H1 (cell line): ENCODE measurements at regions not wholly inside any gene's neighbourhood (a gene's known extent, or its start where the extent isn't known, plus 50 kb on each side); places are given as distances from the start of the nearest gene placed in this dataset.

Experiments used
- CTCF ChIA-PET: fragments of 300-600 bp; sonication (Branson Sonifier 250); formaldehyde crosslinking; loops from one replicate; lab custom pipeline; 2021; ENCODE audit not compliant: partially characterized antibody; lab: Charles Lee
- POLR2A ChIA-PET: fragments of 300-600 bp; sonication (Branson Sonifier 250); formaldehyde crosslinking; loops from one replicate; lab custom pipeline; 2021; ENCODE audit warnings: inconsistent platforms; ENCODE audit not compliant: partially characterized antibody; lab: Charles Lee
- DNase-seq, 2 experiments: peaks; one replicate each; pipeline versions ENCODE4 v3.0.0 to v3.0.0-alpha.2; 2010 to 2022; ENCODE audit warnings: low spot score in 2 of 2, low read depth in 1 of 2, mixed read lengths in 1 of 2
- FAIRE-seq: peaks from 2 replicates; lab custom pipeline; 2011; peaks lifted over from hg19 to GRCh38; lab: Jason Lieb, UNC
- H2AFZ ChIP-seq: 2 replicates; pipeline ENCODE4 v1.8.1; 2012; ENCODE audit warnings: low read length, inconsistent platforms
- H2AK5ac ChIP-seq: 2 replicates; pipeline ENCODE4 v1.6.1; 2013; ENCODE audit warnings: low read depth, low read length
- H2BK120ac ChIP-seq: replicated peaks from 2 replicates; pipeline ENCODE3; 2013; ENCODE audit warnings: low read depth, low read length, inconsistent platforms
- H2BK12ac ChIP-seq: 2 replicates; pipeline ENCODE4 v1.6.1; 2013; ENCODE audit warnings: low read depth, low read length
- H2BK15ac ChIP-seq: 2 replicates; pipeline ENCODE4 v1.6.1; 2013; ENCODE audit warnings: low read length
- H2BK20ac ChIP-seq: 2 replicates; pipeline ENCODE4 v1.6.1; 2013; ENCODE audit warnings: low read length
- H2BK5ac ChIP-seq: 2 replicates; pipeline ENCODE4 v1.6.1; 2013; ENCODE audit warnings: low read depth, low read length
- H3K14ac ChIP-seq: 2 replicates; pipeline ENCODE4 v1.6.1; 2013; ENCODE audit warnings: inconsistent platforms; ENCODE audit not compliant: insufficient read length
- H3K18ac ChIP-seq: 2 replicates; pipeline ENCODE4 v1.6.1; 2013; ENCODE audit warnings: low read length; ENCODE audit errors: extremely low read depth
- H3K23ac ChIP-seq: 2 replicates; pipeline ENCODE4 v1.6.1; 2013; ENCODE audit warnings: inconsistent platforms; ENCODE audit not compliant: insufficient read length
- H3K23me2 ChIP-seq: 2 replicates; pipeline ENCODE4 v1.6.1; 2013; ENCODE audit warnings: low read depth, low read length
- H3K27ac ChIP-seq: 2 replicates; pipeline ENCODE4 v1.6.1; 2011; ENCODE audit warnings: low read depth, low read length, inconsistent platforms
- H3K27me3 ChIP-seq, 4 experiments: replicated peaks in 1 of 4; 1 replicate in 1 of 4; 2 replicates in 3 of 4; pipeline versions ENCODE4 v1.6.1 to v1.8.1; 2011 to 2013; ENCODE audit warnings: low read length in 3 of 4, mild to moderate bottlenecking in 3 of 4, inconsistent platforms in 2 of 4, mixed read lengths in 2 of 4, moderate library complexity in 1 of 4; ENCODE audit not compliant: control insufficient read depth in 3 of 4, insufficient read depth in 3 of 4; ENCODE audit errors: extremely low read depth in 1 of 4
- H3K36me3 ChIP-seq, 4 experiments: 2 replicates each; pipeline versions ENCODE4 v1.6.1 to v1.8.1; 2011 to 2013; ENCODE audit warnings: mild to moderate bottlenecking in 4 of 4, low read length in 3 of 4, moderate library complexity in 2 of 4, control low read depth in 1 of 4, inconsistent platforms in 1 of 4; ENCODE audit not compliant: insufficient read depth in 4 of 4, control insufficient read depth in 2 of 4
- H3K4ac ChIP-seq: replicated peaks from 2 replicates; pipeline ENCODE3; 2013; ENCODE audit warnings: low read length, low read depth, mixed read lengths, inconsistent platforms; ENCODE audit not compliant: insufficient read length
- H3K4me1 ChIP-seq, 4 experiments: replicated peaks in 1 of 4; 1 replicate in 1 of 4; 2 replicates in 3 of 4; pipeline versions ENCODE4 v1.6.1 to v1.8.1; 2011 to 2013; ENCODE audit warnings: low read length in 3 of 4, inconsistent platforms in 2 of 4, mixed read lengths in 1 of 4; ENCODE audit not compliant: insufficient read depth in 4 of 4, control insufficient read depth in 3 of 4
- H3K4me2 ChIP-seq, 2 experiments: 2 replicates each; pipeline versions ENCODE4 v1.6.1 to v1.8.1; 2011 to 2013; ENCODE audit warnings: low read depth in 2 of 2, low read length in 2 of 2, control low read depth in 1 of 2, inconsistent platforms in 1 of 2, mild to moderate bottlenecking in 1 of 2; ENCODE audit not compliant: insufficient read depth in 1 of 2
- H3K4me3 ChIP-seq, 4 experiments: fragments of 200-600, 300-600 bp in 1 of 4; sonication (generic), shearing (Covaris generic), sonication (Bioruptor Twin) in 1 of 4; 2 replicates each; pipeline versions ENCODE4 v1.5.1 to v1.8.1; 2011 to 2016; ENCODE audit warnings: low read length in 4 of 4, low read depth in 3 of 4, control low read depth in 2 of 4, inconsistent platforms in 2 of 4, mild to moderate bottlenecking in 2 of 4, mixed read lengths in 1 of 4, moderate library complexity in 1 of 4; ENCODE audit not compliant: insufficient read depth in 2 of 4; ENCODE audit errors: extremely low read depth in 1 of 4
- H3K56ac ChIP-seq: replicated peaks from 2 replicates; pipeline ENCODE3; 2013; ENCODE audit warnings: low read depth, mild to moderate bottlenecking, mixed read lengths, low read length, inconsistent platforms; ENCODE audit not compliant: insufficient read length
- H3K79me1 ChIP-seq: 2 replicates; pipeline ENCODE4 v1.6.1; 2013; ENCODE audit warnings: low read depth, low read length, control low read depth
- H3K79me2 ChIP-seq, 2 experiments: 2 replicates each; pipeline versions ENCODE4 v1.6.1 to v1.8.1; 2012 to 2013; ENCODE audit warnings: low read length in 2 of 2, mild to moderate bottlenecking in 2 of 2, inconsistent platforms in 1 of 2; ENCODE audit not compliant: insufficient read depth in 2 of 2, control insufficient read depth in 1 of 2
- H3K9ac ChIP-seq, 4 experiments: replicated peaks in 1 of 4; 1 replicate in 1 of 4; 2 replicates in 3 of 4; pipeline versions ENCODE4 v1.6.1 to v1.8.1; 2011 to 2013; ENCODE audit warnings: low read depth in 3 of 4, low read length in 3 of 4, control low read depth in 2 of 4, mild to moderate bottlenecking in 2 of 4, moderate library complexity in 2 of 4, inconsistent platforms in 1 of 4; ENCODE audit errors: extremely low read depth in 1 of 4
- H3K9me3 ChIP-seq, 2 experiments: 2 replicates each; pipeline versions ENCODE4 v1.6.1 to v1.8.1; 2012 to 2013; ENCODE audit warnings: mild to moderate bottlenecking in 2 of 2, moderate library complexity in 2 of 2, control low read depth in 1 of 2, inconsistent platforms in 1 of 2, low read depth in 1 of 2, low read length in 1 of 2, mixed read lengths in 1 of 2; ENCODE audit not compliant: insufficient read depth in 2 of 2
- H4K20me1 ChIP-seq, 2 experiments: replicated peaks in 1 of 2; 2 replicates each; pipeline versions ENCODE3 to v1.8.1; 2011 to 2013; ENCODE audit warnings: inconsistent platforms in 2 of 2, low read length in 2 of 2, mild to moderate bottlenecking in 1 of 2; ENCODE audit not compliant: insufficient read depth in 2 of 2, control insufficient read depth in 1 of 2
- H4K5ac ChIP-seq: 2 replicates; pipeline ENCODE4 v1.6.1; 2013; ENCODE audit warnings: low read length, low read depth, mixed read lengths, inconsistent platforms; ENCODE audit not compliant: insufficient read length
- H4K8ac ChIP-seq: 2 replicates; pipeline ENCODE4 v1.8.0; 2013; ENCODE audit warnings: mild to moderate bottlenecking, moderate library complexity, low read length, inconsistent platforms; ENCODE audit not compliant: insufficient read depth; ENCODE audit errors: extremely low read depth
- H4K91ac ChIP-seq: replicated peaks from 2 replicates; pipeline ENCODE3; 2013; ENCODE audit warnings: low read length, mixed read lengths, inconsistent platforms; ENCODE audit not compliant: insufficient read length
- ATF3 ChIP-seq: IDR thresholded peaks from 2 replicates; pipeline ENCODE4 v1.6.1; 2011; ENCODE audit warnings: low read depth, mild to moderate bottlenecking, low read length; ENCODE audit not compliant: insufficient read depth
- BACH1 ChIP-seq: IDR thresholded peaks from 2 replicates; pipeline ENCODE4 v1.6.1; 2012; ENCODE audit warnings: low read length, improper control_type of control experiment
- CBX8 ChIP-seq: fragments of 300-800, 300-1000 bp; sonication (generic); IDR thresholded peaks from 2 replicates; pipeline ENCODE4 v1.7.1; 2016; ENCODE audit warnings: low read depth, low read length, borderline replicate concordance
- CREB1 ChIP-seq: IDR thresholded peaks from 2 replicates; pipeline ENCODE4 v1.6.1; 2012; ENCODE audit warnings: inconsistent platforms
- GABPA ChIP-seq: IDR thresholded peaks from 2 replicates; pipeline ENCODE4 v1.6.1; 2011; ENCODE audit warnings: mild to moderate bottlenecking, low read length, moderate library complexity, borderline replicate concordance; ENCODE audit not compliant: insufficient read depth
- HDAC2 ChIP-seq, 2 experiments: fragments of 300-600 bp in 1 of 2; sonication (generic) in 1 of 2; IDR thresholded peaks; 2 replicates each; pipeline ENCODE4 v1.6.1; 2011 to 2012; ENCODE audit warnings: low read depth in 2 of 2, low read length in 2 of 2, mild to moderate bottlenecking in 2 of 2, moderate library complexity in 2 of 2, borderline replicate concordance in 1 of 2, inconsistent platforms in 1 of 2
- JUND ChIP-seq: IDR thresholded peaks from 2 replicates; pipeline ENCODE4 v1.6.1; 2011; ENCODE audit warnings: mild to moderate bottlenecking, improper control_type of control experiment, low read length
- NRF1 ChIP-seq: IDR thresholded peaks from 2 replicates; pipeline ENCODE4 v1.6.1; 2011; ENCODE audit warnings: mild to moderate bottlenecking, low read depth, low read length, improper control_type of control experiment
- PHF8 ChIP-seq: fragments of 200-600 bp; sonication (generic); conservative IDR thresholded peaks from 2 replicates; pipeline ENCODE4 v1.7.1; 2012; ENCODE audit warnings: low read depth, mild to moderate bottlenecking, inconsistent platforms, low read length, moderate library complexity
- POU5F1 ChIP-seq: IDR thresholded peaks from 2 replicates; pipeline ENCODE4 v1.6.1; 2011; ENCODE audit warnings: low read depth, mild to moderate bottlenecking, low read length, moderate library complexity
- RAD21 ChIP-seq, 2 experiments: IDR thresholded peaks in 1 of 2; conservative IDR thresholded peaks in 1 of 2; 2 replicates each; pipeline ENCODE4 v1.6.1; 2011; ENCODE audit warnings: low read depth in 2 of 2, low read length in 2 of 2, improper control_type of control experiment in 1 of 2, inconsistent platforms in 1 of 2, mild to moderate bottlenecking in 1 of 2, moderate library complexity in 1 of 2
- SP1 ChIP-seq: IDR thresholded peaks from 2 replicates; pipeline ENCODE4 v1.6.1; 2011; ENCODE audit warnings: low read depth, low read length
- SP2 ChIP-seq: IDR thresholded peaks from 2 replicates; pipeline ENCODE4 v1.6.1; 2012; ENCODE audit warnings: mild to moderate bottlenecking, low read length, inconsistent platforms
- SP4 ChIP-seq: IDR thresholded peaks from 2 replicates; pipeline ENCODE4 v1.6.1; 2012; ENCODE audit warnings: low read length, inconsistent platforms
- TEAD4 ChIP-seq: IDR thresholded peaks from 2 replicates; pipeline ENCODE4 v1.6.1; 2012; ENCODE audit warnings: low read depth, low read length, inconsistent platforms, mixed read lengths
- WGBS, 2 experiments: shearing (Covaris generic) in 1 of 2; methylation state at CpG; one replicate each; pipeline versions ENCODE4 v1.1.6 to v1.1.7; 2013 to 2015; ENCODE audit warnings: low lambda C conversion rate in 2 of 2, mixed read lengths in 2 of 2, inconsistent platforms in 1 of 2, low coverage in 1 of 2, missing lambda C conversion rate in 1 of 2; ENCODE audit not compliant: insufficient replicate concordance in 2 of 2, insufficient coverage in 1 of 2, insufficient read length in 1 of 2; ENCODE audit errors: extremely low coverage in 1 of 2, missing lambda C conversion rate in 1 of 2; 5-methylcytosine and 5-hydroxymethylcytosine counted together

DNA sequence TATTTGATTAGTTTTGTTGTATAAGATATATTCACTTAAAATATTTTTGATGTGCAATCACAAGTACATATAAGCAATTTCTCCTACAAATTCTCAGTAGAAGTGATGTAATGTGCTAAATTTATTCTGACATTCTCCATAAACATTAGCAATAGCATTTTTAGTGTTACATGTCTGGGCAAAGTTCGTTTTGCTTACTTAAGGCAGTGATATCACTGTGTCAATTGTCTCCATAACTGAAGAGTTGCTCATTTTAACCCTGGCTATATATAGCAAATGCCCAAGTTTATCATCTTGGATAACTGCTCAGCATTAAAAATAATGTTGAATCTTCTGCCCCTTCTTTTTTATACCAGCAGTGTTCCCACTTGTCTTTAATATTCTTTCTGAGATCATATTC is 340.0 kb upstream of the NDST4 start:
- no peak overlapping the region for H3K18ac ChIP-seq
- H2BK20ac ChIP-seq, result no peak overlapping the region
- H2BK12ac ChIP-seq, result no peak overlapping the region
- H3K14ac ChIP-seq, result no peak overlapping the region
- H3K79me2 ChIP-seq, result no peaks in the 10 kb centered on the region
- no peak overlapping the region for H3K4me2 ChIP-seq
- no peak overlapping the region for H2BK120ac ChIP-seq
- H4K8ac ChIP-seq, result no peak overlapping the region
- H2BK15ac ChIP-seq, result no peak overlapping the region
- no peak overlapping the region for H3K23ac ChIP-seq
- H3K4me3 ChIP-seq, result no peak overlapping the region
- no peak overlapping the region for H4K91ac ChIP-seq
- no peak overlapping the region for H2AFZ ChIP-seq
- no peak overlapping the region for H3K56ac ChIP-seq
- DNase-seq (no peak), FAIRE-seq (no peak)
- ChIA-PET POLR2A (no interaction called here), CTCF (no interaction called here)
- H3K9me3 ChIP-seq, result no peaks in the 10 kb centered on the region
- H2AK5ac ChIP-seq, result no peak overlapping the region
- H3K36me3 ChIP-seq, result no peaks in the 10 kb centered on the region
- H2BK5ac ChIP-seq, result no peak overlapping the region
- H3K4me1 ChIP-seq, result no peaks in the 10 kb centered on the region
- no peak overlapping the region for H4K5ac ChIP-seq
- no peaks in the 10 kb centered on the region for H3K79me1 ChIP-seq
- H3K9ac ChIP-seq, result no peak overlapping the region
- WGBS, 2 experiments, result 90% methylated on average over 1 of the region's 1 CpG; no CpG with 5 or more reads in 1 of the 2 experiments
- no peaks in the 10 kb centered on the region for H3K23me2 ChIP-seq
- H3K4ac ChIP-seq, result no peak overlapping the region
- H4K20me1 ChIP-seq, result no peaks in the 10 kb centered on the region
- no peak overlapping the region for H3K27ac ChIP-seq
- TF ChIP-seq CBX8 (no peak), JUND (no peak), CREB1 (no peak), PHF8 (no peak), NRF1 (no peak), HDAC2 (IDR thresholded peaks at IDR 0.05; ENCODE audit: borderline replicate concordance in 1 of 2, low read depth in 2 of 2, low read length in 2 of 2) (no peak), TEAD4 (no peak), SP1 (no peak), SP4 (no peak), BACH1 (no peak), POU5F1 (no peak), SP2 (no peak), RAD21 (IDR thresholded peaks at IDR 0.05 in 1 of 2, conservative IDR thresholded peaks at IDR 0.05 in 1 of 2; ENCODE audit: low read depth in 2 of 2, low read length in 2 of 2) (no peak), GABPA (no peak), ATF3 (no peak)
- peaks cover 0 to 1% (median 0%) of the 10 kb centered on the region in 4 experiments; a peak in 1 of 7 replicates for H3K27me3 ChIP-seq
